HepG2 (cell line): ENCODE measurements at regions not wholly inside any gene's neighbourhood (a gene's known extent, or its start where the extent isn't known, plus 50 kb on each side); places are given as distances from the start of the nearest gene placed in this dataset.

Experiments
- CEBPZ ChIP-seq: IDR thresholded peaks from 2 replicates; pipeline ENCODE4 v1.6.1; 2012; ENCODE audit warnings: low read length, improper control_type of control experiment
- CENPX ChIP-seq: sonication (generic); formaldehyde crosslinking; IDR thresholded peaks from 2 replicates; pipeline ENCODE4 v1.9.0; 2021; ENCODE audit warnings: mild to moderate bottlenecking, missing genetic modification reagents, moderate library complexity
- ERF ChIP-seq: IDR thresholded peaks from 2 replicates; pipeline ENCODE4 v1.6.1; 2018; ENCODE audit warnings: missing biosample characterization, missing genetic modification reagents
- HMGXB4 ChIP-seq, 2 experiments: sonication (generic) in 1 of 2; formaldehyde crosslinking in 1 of 2; IDR thresholded peaks; 2 replicates each; pipeline versions ENCODE4 v1.4.0 to v1.6.1; 2018 to 2020; ENCODE audit warnings: missing genetic modification reagents in 2 of 2, borderline replicate concordance in 1 of 2, low read depth in 1 of 2, mild to moderate bottlenecking in 1 of 2, missing biosample characterization in 1 of 2
- MLX ChIP-seq: IDR thresholded peaks from 2 replicates; pipeline ENCODE4 v1.6.1; 2016
- NR2C2 ChIP-seq: sonication (generic); formaldehyde crosslinking; IDR thresholded peaks from 2 replicates; pipeline ENCODE4 v1.4.0; 2020; ENCODE audit warnings: missing genetic modification reagents, mild to moderate bottlenecking, moderate library complexity, borderline replicate concordance
- SRSF9 ChIP-seq: fragments of 200-400 bp; formaldehyde crosslinking; IDR thresholded peaks from 2 replicates; pipeline ENCODE4 v1.6.1; 2018; ENCODE audit warnings: borderline replicate concordance, mild to moderate bottlenecking, low read depth, low read length; ENCODE audit not compliant: insufficient read depth, poor library complexity, severe bottlenecking
- TARDBP ChIP-seq: sonication (generic); formaldehyde crosslinking; IDR thresholded peaks from 2 replicates; pipeline ENCODE4 v1.8.0; 2022; ENCODE audit warnings: mild to moderate bottlenecking, missing genetic modification reagents
- ZNF160 ChIP-seq: sonication (generic); formaldehyde crosslinking; IDR thresholded peaks from 2 replicates; pipeline ENCODE4 v1.8.0; 2022; ENCODE audit warnings: mild to moderate bottlenecking, inconsistent platforms, missing genetic modification reagents
- ZNF24 ChIP-seq: fragments of 450-650 bp; IDR thresholded peaks from 2 replicates; pipeline ENCODE4 v1.6.1; 2017; ENCODE audit warnings: antibody characterized with exemption, mild to moderate bottlenecking
- ZNF414 ChIP-seq: sonication (generic); formaldehyde crosslinking; IDR thresholded peaks from 2 replicates; pipeline ENCODE4 v1.5.0; 2020; ENCODE audit warnings: missing genetic modification reagents

- no peak for TF ChIP-seq CEBPZ
- no peak for TF ChIP-seq SRSF9
- TF ChIP-seq CENPX (CRISPR knock-in tag) = no peak
- TF ChIP-seq TARDBP (CRISPR knock-in tag) = no peak
- TF ChIP-seq HMGXB4 (CRISPR knock-in tag; IDR thresholded peaks at IDR 0.05; ENCODE audit: borderline replicate concordance in 1 of 2, low read depth in 1 of 2) = no peak
- TF ChIP-seq ZNF160 = no peak
- TF ChIP-seq NR2C2 (CRISPR knock-in tag) = no peak
- TF ChIP-seq ZNF414 (CRISPR knock-in tag) = no peak
- TF ChIP-seq ZNF24 = no peak
- no peak for TF ChIP-seq ERF (CRISPR knock-in tag)
- TF ChIP-seq MLX = no peak
Measured at GRCh38 chr5:89129941-89130340, 247.0 kb upstream of the MEF2C start (continued).
